Mucosa of descending colon (tissue), 3 donors: ENCODE measurements at regions not wholly inside any gene's neighbourhood (a gene's known extent, or its start where the extent isn't known, plus 50 kb on each side); places are given as distances from the start of the nearest gene placed in this dataset.

Source experiments
- ATAC-seq: fragments of 200-7000 bp; cut with Tn5 transposase; one replicate; pipeline ENCODE4 v1.9.1; 2020; ENCODE audit warnings: mild to moderate bottlenecking, moderate library complexity
- DNase-seq, 3 donors: peaks; one replicate each; pipeline ENCODE4 v3.0.0-alpha.2; 2020
- H3K36me3 ChIP-seq: fragments of 200-600 bp; one replicate; pipeline ENCODE4 v1.8.0; 2021; ENCODE audit warnings: low read depth, mild to moderate bottlenecking
- H3K4me1 ChIP-seq: fragments of 200-600 bp; one replicate; pipeline ENCODE4 v1.8.0; 2021; ENCODE audit warnings: low read depth, mild to moderate bottlenecking
- H3K4me3 ChIP-seq: fragments of 200-600 bp; one replicate; pipeline ENCODE4 v1.8.0; 2021; ENCODE audit warnings: mild to moderate bottlenecking
- H3K9me3 ChIP-seq: fragments of 200-600 bp; one replicate; pipeline ENCODE4 v1.8.0; 2021; ENCODE audit warnings: mild to moderate bottlenecking
- intact Hi-C, 2 donors: fragments of 100-400 bp; cut with DNase I in 1 of 2; cut with micrococcal nuclease in 1 of 2; formaldehyde crosslinking; loops; one replicate each; pipeline versions ENCODE4 v1.11.0 to v1.11.1; 2022; cut with DNase I, micrococcal nuclease
- TF ChIP-seq, protein P1 (sequence below): fragments of 200-600 bp; IDR thresholded peaks from one replicate; pipeline ENCODE4 v1.8.0; 2022; ENCODE audit warnings: antibody characterized with exemption, mild to moderate bottlenecking
- donor health status: DM: no; HTN: no; CAD: no; lungs with moderate emphysema.
- donor health status: DM: no; HTN: no; CAD: no.
- donor health status: DM: no; HTN: yes; CAD: no.

DNA sequence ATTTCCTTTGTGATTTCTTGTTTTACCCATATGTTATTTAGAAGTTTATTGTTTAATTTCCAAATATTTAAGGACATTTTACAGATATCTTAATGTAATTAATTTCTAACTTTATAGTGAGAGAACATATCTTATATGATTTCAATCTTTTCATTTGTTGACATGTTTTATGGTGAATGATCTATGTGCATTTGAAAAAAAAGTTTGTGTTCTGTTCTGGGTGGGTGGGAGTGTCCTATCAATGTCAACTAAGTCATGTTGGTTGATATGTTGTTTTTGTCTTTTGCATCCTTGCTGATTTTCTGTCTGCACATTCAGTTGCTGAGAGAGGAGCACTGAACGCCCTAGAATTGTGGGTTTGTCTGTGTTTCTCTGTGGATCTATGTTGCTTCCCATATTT is 50.3 kb upstream of the CBFA2T3 start:
- no peak for ATAC-seq
- intact Hi-C loops: no loop called here

DNA sequence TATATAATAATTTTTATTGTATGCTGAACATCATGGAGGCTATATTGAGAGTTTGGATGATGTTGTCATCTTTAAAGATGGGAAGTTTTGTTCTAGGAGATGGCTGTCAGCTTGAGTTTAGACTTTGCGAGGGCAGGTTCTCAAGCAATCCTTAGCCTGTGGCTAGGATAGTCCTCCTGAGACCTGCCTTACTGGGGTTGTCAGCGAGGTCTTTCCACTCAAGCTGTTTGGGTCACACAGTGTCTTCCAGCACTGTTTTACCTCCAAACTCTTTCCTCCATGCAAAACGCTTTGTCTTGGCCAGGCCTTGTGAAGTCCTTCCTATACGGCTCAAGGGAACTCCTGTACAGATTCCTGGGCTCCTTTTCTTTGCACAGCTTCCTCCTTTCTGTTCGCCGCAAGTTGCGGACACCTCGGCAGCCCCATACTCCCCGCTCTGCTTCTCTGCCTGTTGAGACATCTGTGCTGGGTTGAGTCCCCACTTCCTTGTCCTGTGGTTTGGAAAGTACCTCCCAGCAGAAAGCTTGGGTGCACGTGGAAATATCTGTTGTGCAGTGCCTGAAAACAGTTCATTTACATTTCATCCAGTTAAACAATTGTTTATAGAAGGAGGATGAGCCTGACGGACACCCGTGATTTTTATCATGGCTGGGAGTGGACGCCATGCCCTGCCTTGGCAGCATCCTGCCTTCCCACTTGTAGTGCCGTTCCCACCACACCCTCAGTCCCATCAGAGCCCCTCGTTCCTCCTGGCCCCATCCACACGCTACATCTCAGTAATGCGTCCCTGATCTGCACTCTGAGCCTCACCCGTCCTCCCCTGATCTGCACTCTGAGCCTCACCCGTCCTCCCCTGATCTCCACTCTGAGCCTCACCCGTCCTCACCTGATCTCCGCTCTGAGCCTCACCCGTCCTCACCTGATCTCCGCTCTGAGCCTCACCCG is 55.0 kb upstream of the CBFA2T3 start:
- Histone ChIP-seq H3K9me3 (no peaks in the 10 kb centered on the region), H3K36me3 (no peaks in the 10 kb centered on the region), H3K4me3 (no peak overlapping the region), H3K4me1 (no peaks in the 10 kb centered on the region)
- TF ChIP-seq, protein P1, sequence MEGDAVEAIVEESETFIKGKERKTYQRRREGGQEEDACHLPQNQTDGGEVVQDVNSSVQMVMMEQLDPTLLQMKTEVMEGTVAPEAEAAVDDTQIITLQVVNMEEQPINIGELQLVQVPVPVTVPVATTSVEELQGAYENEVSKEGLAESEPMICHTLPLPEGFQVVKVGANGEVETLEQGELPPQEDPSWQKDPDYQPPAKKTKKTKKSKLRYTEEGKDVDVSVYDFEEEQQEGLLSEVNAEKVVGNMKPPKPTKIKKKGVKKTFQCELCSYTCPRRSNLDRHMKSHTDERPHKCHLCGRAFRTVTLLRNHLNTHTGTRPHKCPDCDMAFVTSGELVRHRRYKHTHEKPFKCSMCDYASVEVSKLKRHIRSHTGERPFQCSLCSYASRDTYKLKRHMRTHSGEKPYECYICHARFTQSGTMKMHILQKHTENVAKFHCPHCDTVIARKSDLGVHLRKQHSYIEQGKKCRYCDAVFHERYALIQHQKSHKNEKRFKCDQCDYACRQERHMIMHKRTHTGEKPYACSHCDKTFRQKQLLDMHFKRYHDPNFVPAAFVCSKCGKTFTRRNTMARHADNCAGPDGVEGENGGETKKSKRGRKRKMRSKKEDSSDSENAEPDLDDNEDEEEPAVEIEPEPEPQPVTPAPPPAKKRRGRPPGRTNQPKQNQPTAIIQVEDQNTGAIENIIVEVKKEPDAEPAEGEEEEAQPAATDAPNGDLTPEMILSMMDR: no peak
- ATAC-seq (peak; percentile 86), DNase-seq (peak; percentile 42 to 74 (median 49))
- intact Hi-C loops: no loop called here

More for the DNA sequence above, 50.3 kb upstream of the CBFA2T3 start:
- Histone ChIP-seq H3K4me1 (no peaks in the 10 kb centered on the region), H3K9me3 (peaks cover 4% of the 10 kb centered on the region), H3K36me3 (no peaks in the 10 kb centered on the region), H3K4me3 (no peak overlapping the region)
- DNase-seq: no peak
- TF ChIP-seq, protein P1: no peak

DNA sequence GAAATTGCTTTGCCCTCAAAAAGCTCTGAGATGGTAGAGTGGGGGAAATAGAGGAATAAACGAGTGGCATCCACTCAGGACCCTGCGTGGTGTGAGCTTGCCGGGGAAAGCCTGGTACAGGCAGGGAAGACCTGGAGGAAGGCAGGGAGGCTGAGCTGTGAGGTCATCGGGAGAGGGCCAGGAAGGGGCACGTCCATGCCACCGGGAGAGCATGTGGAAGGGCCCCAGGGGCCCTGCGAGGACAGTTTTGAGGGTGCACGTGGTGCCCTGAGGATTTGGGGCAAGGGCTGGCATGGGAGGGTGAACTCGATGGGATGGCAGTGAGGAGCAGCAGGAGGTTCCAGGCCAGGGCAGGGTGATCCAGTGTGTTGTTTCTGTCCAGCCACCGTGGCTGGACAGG is 56.3 kb upstream of the CBFA2T3 start:
- intact Hi-C loops: no loop called here
- Histone ChIP-seq H3K9me3 (no peaks in the 10 kb centered on the region), H3K4me1 (no peaks in the 10 kb centered on the region), H3K4me3 (no peak overlapping the region), H3K36me3 (no peaks in the 10 kb centered on the region)
- ATAC-seq (no peak), DNase-seq (peak in 2 of 3 donors; percentile 12 to 33)
- TF ChIP-seq, protein P1: no peak

DNA sequence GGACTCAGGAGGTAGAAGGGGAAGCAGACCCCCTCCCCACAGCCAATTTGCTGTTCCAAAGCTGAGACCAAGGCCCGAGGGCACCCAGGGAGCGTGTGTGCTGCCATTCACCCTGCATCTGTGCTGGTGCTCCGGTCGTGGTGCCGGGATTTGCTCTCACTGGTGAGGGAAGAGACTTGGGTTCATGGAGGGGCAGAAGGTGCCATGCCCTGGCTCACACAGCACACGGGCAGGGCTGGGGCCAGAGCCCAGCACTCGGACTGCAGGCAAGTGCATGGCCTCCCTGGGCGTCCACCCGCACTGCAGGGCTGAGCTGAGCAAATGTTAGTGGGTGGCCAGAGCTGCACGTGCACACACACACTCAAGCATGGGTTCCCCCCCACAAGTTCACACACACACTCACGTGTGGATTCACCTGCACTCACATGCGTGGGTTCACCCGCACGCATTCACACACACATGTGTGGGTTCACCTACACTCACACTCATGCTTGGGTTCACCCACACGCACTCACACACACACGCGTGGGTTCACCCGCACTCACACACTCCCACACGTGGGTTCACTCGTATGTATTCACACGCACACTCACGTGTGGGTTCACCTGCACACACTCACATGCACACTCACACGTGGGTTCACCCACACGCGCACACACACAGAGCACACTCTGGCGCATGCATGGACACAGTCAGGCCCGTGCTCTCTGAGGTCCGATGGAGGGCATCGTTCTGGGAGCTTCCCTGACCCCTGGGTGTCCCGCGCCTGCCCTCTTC is 57.0 kb upstream of the CBFA2T3 start:
- Histone ChIP-seq H3K4me1 (no peaks in the 10 kb centered on the region), H3K36me3 (no peaks in the 10 kb centered on the region), H3K9me3 (no peaks in the 10 kb centered on the region), H3K4me3 (no peak overlapping the region)
- ATAC-seq (no peak), DNase-seq (peak in 2 of 3 donors; percentile 12 to 33)
- TF ChIP-seq, protein P1: no peak
- intact Hi-C loops: no loop called here

DNA sequence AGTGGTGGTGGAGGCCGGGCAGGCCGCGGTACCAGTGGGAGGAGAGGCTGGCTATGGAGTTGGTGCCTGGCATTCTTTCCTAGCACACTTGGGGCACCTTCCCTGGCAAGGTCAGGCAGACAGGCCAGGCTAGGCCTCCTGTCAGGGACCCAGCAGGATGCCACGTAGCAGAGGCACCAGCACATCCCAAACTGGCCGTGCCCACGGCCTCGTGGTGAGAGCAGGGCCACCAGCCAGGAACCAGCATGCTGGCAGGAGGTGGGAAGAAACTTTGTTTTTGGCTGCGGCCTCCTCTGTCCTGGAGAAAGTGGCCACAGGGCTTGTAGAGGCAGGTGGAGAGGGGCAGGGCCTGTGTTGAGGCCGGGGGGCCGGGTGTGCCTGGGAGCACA is 57.6 kb upstream of the CBFA2T3 start:
- intact Hi-C loops: no loop called here
- Histone ChIP-seq H3K9me3 (no peaks in the 10 kb centered on the region), H3K4me3 (no peak overlapping the region), H3K4me1 (no peaks in the 10 kb centered on the region), H3K36me3 (no peaks in the 10 kb centered on the region)
- TF ChIP-seq, protein P1: no peak
- ATAC-seq (no peak), DNase-seq (peak in 1 of 3 donors; percentile 14)
